Panc1 (cell line): ENCODE measurements at regions not wholly inside any gene's neighbourhood (a gene's known extent, or its start where the extent isn't known, plus 50 kb on each side); places are given as distances from the start of the nearest gene placed in this dataset.

Experiments
- POLR2AphosphoS5 ChIP-seq: IDR thresholded peaks from 2 replicates; pipeline ENCODE4 v1.6.1; 2012; ENCODE audit warnings: mild to moderate bottlenecking, low read depth, low read length, moderate library complexity
- REST ChIP-seq, 2 experiments: IDR thresholded peaks; 2 replicates each; pipeline ENCODE4 v1.6.1; 2011 to 2012; ENCODE audit warnings: low read depth in 2 of 2, control low read depth in 1 of 2, low read length in 1 of 2, mild to moderate bottlenecking in 1 of 2, moderate library complexity in 1 of 2; ENCODE audit not compliant: insufficient read depth in 1 of 2
- SIN3A ChIP-seq: IDR thresholded peaks from 2 replicates; pipeline ENCODE4 v1.6.1; 2012; ENCODE audit warnings: low read depth, mild to moderate bottlenecking, low read length, moderate library complexity, borderline replicate concordance; ENCODE audit not compliant: insufficient read depth
- TCF7L2 ChIP-seq: IDR thresholded peaks from 2 replicates; pipeline ENCODE4 v1.6.1; 2011; ENCODE audit warnings: mild to moderate bottlenecking, low read depth, low read length, inconsistent platforms
- TF ChIP-seq, protein P1 (sequence below): fragments of 450-650 bp; IDR thresholded peaks from 2 replicates; pipeline ENCODE4 v1.5.1; 2017; ENCODE audit warnings: mild to moderate bottlenecking

DNA sequence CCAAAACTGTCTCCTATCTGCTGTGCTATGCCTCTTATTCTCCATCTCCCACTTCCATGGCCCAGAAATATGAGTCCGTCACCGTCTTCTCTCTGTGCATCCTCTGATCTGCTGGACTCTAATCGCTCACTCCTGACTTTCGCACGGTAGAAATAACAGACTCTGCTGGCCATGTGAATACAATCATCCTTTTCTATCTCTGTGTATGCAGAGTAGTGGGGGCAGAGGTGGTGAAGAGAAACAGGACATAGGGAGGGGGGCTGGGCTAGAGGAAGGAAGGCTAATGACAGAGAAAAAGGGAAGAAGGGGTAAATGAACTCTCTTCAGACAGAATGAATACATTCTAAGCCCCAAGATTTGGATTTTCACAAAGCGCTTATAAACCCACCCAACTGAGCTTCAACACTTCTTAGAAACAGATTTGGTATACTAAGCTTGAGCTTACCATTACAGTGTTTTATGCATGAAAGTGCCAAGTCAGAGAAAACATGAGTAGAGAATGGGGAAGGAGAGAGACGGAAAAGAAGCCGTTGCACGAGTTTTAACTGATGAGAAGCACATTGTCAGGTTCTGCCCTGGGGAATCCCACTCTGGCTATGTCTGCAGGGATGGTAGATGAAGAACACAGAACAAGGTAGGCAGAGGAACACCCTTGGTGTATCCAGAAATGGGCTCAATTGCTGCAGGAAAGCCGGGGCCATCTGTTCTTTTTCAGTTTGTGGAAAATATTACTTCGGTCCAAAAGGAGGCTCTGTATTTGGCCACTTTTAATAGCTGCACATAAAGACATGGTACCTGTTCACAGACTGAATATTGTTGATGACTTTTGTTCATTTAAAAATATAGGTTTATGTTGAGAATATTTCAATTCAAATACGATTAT, 324.7 kb downstream of the ETS1 start:
- TF ChIP-seq, protein P1, sequence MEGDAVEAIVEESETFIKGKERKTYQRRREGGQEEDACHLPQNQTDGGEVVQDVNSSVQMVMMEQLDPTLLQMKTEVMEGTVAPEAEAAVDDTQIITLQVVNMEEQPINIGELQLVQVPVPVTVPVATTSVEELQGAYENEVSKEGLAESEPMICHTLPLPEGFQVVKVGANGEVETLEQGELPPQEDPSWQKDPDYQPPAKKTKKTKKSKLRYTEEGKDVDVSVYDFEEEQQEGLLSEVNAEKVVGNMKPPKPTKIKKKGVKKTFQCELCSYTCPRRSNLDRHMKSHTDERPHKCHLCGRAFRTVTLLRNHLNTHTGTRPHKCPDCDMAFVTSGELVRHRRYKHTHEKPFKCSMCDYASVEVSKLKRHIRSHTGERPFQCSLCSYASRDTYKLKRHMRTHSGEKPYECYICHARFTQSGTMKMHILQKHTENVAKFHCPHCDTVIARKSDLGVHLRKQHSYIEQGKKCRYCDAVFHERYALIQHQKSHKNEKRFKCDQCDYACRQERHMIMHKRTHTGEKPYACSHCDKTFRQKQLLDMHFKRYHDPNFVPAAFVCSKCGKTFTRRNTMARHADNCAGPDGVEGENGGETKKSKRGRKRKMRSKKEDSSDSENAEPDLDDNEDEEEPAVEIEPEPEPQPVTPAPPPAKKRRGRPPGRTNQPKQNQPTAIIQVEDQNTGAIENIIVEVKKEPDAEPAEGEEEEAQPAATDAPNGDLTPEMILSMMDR, result no peak
- TF ChIP-seq POLR2AphosphoS5 (no peak), REST (IDR thresholded peaks at IDR 0.05; ENCODE audit: insufficient read depth in 1 of 2, low read depth in 2 of 2, low read length in 1 of 2) (no peak), TCF7L2 (no peak), SIN3A (no peak)
